Activated T-helper 2 cell treated with anti-CD3 and anti-CD28 coated beads, Interferon-gamma antibody, Interleukin-2, Interleukin-4, amounts not matched to agents 10 μg/mL and 5 μg/mL and 100 μg/mL, durations not matched to agents 14 hours and 24 hours and 36 hours (primary cell): ENCODE measurements at regions not wholly inside any gene's neighbourhood (a gene's known extent, or its start where the extent isn't known, plus 50 kb on each side); places are given as distances from the start of the nearest gene placed in this dataset.
A peak's percentile ranks its signal among the peaks of the same experiment; 100 is the strongest.
"Not testable (repeated sequence)": the region's sequence is repeated elsewhere in the genome, so short reads cannot be mapped to it uniquely, and the experiment has no call there.

Source experiments
- DNase-seq: peaks from one replicate; pipeline ENCODE4 v3.0.0; 2021; ENCODE audit warnings: low spot score
- H3K27ac Mint-ChIP-seq: one replicate; pipeline ENCODE4 v1.8.0; 2021; ENCODE audit warnings: mixed read lengths
- H3K27me3 Mint-ChIP-seq: one replicate; pipeline ENCODE4 v1.8.0; 2021; ENCODE audit warnings: low read depth, mixed read lengths
- H3K36me3 Mint-ChIP-seq: one replicate; pipeline ENCODE4 v1.8.0; 2021; ENCODE audit warnings: low read depth, mixed read lengths
- H3K4me1 Mint-ChIP-seq: one replicate; pipeline ENCODE4 v1.8.0; 2021; ENCODE audit warnings: low read depth, mixed read lengths
- H3K4me3 Mint-ChIP-seq: one replicate; pipeline ENCODE4 v1.8.0; 2021; ENCODE audit warnings: low read depth, mild to moderate bottlenecking, moderate library complexity, mixed read lengths
- H3K9me3 Mint-ChIP-seq: one replicate; pipeline ENCODE4 v1.8.0; 2021; ENCODE audit warnings: mixed read lengths
- intact Hi-C: fragments of 100-400 bp; cut with micrococcal nuclease; formaldehyde crosslinking; loops from one replicate; pipeline ENCODE4 v1.15.1; 2023

- intact Hi-C loops, result loop anchor here (5.0 kb wide), 1 partner anchor 36 kb away; no protein-coding TSS in a partner anchor
- H3K36me3 Mint-ChIP-seq, result peaks cover 8% of the 10 kb centered on the region
- H3K4me1 Mint-ChIP-seq, result peaks cover 35% of the 10 kb centered on the region
- peaks cover 25% of the 10 kb centered on the region for H3K27me3 Mint-ChIP-seq
- peak overlapping the region; percentile 88 for H3K27ac Mint-ChIP-seq
- H3K4me3 Mint-ChIP-seq, result no peak overlapping the region
- H3K9me3 Mint-ChIP-seq, result peaks cover 22% of the 10 kb centered on the region
- DNase-seq, result no peak
Observed at GRCh38 chr5:54792611-54793404, 192.6 kb downstream of the ESM1 start.

- Mint-ChIP-seq H3K27me3 (peaks cover 13% of the 10 kb centered on the region), H3K9me3 (peaks cover 26% of the 10 kb centered on the region)
- H3K4me3 Mint-ChIP-seq, intact Hi-C loops, H3K36me3 Mint-ChIP-seq, H3K4me1 Mint-ChIP-seq, H3K27ac Mint-ChIP-seq, DNase-seq: not testable (repeated sequence)
Observed at GRCh38 chr5:54787910-54788309, 197.5 kb downstream of the ESM1 start.

- no peak for DNase-seq
- Mint-ChIP-seq H3K36me3 (peaks cover 2% of the 10 kb centered on the region), H3K9me3 (peaks cover 34% of the 10 kb centered on the region), H3K4me3 (no peak overlapping the region), H3K27ac (no peak overlapping the region), H3K27me3 (peaks cover 26% of the 10 kb centered on the region), H3K4me1 (no peaks in the 10 kb centered on the region)
- intact Hi-C loops, result no loop called here
Observed at GRCh38 chr5:54785729-54786591, 199.4 kb downstream of the ESM1 start.

GRCh38 chr5:54778783-54779182, 206.6 kb downstream of the ESM1 start:
- Mint-ChIP-seq H3K27ac (no peak overlapping the region), H3K27me3 (peaks cover 59% of the 10 kb centered on the region), H3K36me3 (peaks cover 2% of the 10 kb centered on the region), H3K4me3 (no peak overlapping the region), H3K4me1 (no peaks in the 10 kb centered on the region), H3K9me3 (peaks cover 22% of the 10 kb centered on the region)
- no peak for DNase-seq
- intact Hi-C loops, result no loop called here

- no peaks in the 10 kb centered on the region for H3K36me3 Mint-ChIP-seq
Observed at GRCh38 chr5:54775645-54776044, 209.7 kb downstream of the ESM1 start.

GRCh38 chr5:54774281-54775170, 210.9 kb downstream of the ESM1 start:
- H3K9me3 Mint-ChIP-seq, result no peaks in the 10 kb centered on the region
- no peak overlapping the region for H3K4me3 Mint-ChIP-seq
- peaks cover 4% of the 10 kb centered on the region for H3K4me1 Mint-ChIP-seq
- no peak for DNase-seq
- no peak overlapping the region for H3K27ac Mint-ChIP-seq
- intact Hi-C loops, result no loop called here
- peaks cover 57% of the 10 kb centered on the region for H3K27me3 Mint-ChIP-seq
- no peaks in the 10 kb centered on the region for H3K36me3 Mint-ChIP-seq

More at GRCh38 chr5:54775645-54776044, 209.7 kb downstream of the ESM1 start:
- Mint-ChIP-seq H3K4me1 (no peaks in the 10 kb centered on the region), H3K9me3 (no peaks in the 10 kb centered on the region), H3K27me3 (peaks cover 57% of the 10 kb centered on the region), H3K27ac (no peak overlapping the region), H3K4me3 (no peak overlapping the region)
- no peak for DNase-seq
- intact Hi-C loops, result no loop called here

GRCh38 chr5:54772684-54773083, 212.7 kb downstream of the ESM1 start:
- intact Hi-C loops, result no loop called here
- no peak overlapping the region for H3K27ac Mint-ChIP-seq
- peaks cover 6% of the 10 kb centered on the region for H3K4me1 Mint-ChIP-seq
- no peak overlapping the region for H3K4me3 Mint-ChIP-seq
- H3K9me3 Mint-ChIP-seq, result no peaks in the 10 kb centered on the region
- no peak for DNase-seq
- H3K36me3 Mint-ChIP-seq, result no peaks in the 10 kb centered on the region
- H3K27me3 Mint-ChIP-seq, result peaks cover 60% of the 10 kb centered on the region

- Mint-ChIP-seq H3K9me3 (no peaks in the 10 kb centered on the region), H3K4me1 (peaks cover 6% of the 10 kb centered on the region), H3K27ac (no peak overlapping the region), H3K36me3 (no peaks in the 10 kb centered on the region), H3K4me3 (no peak overlapping the region), H3K27me3 (peaks cover 56% of the 10 kb centered on the region)
- no peak for DNase-seq
- intact Hi-C loops, result no loop called here
Observed at GRCh38 chr5:54772231-54772630, 213.2 kb downstream of the ESM1 start.

GRCh38 chr5:54769746-54770145, 215.6 kb downstream of the ESM1 start:
- intact Hi-C loops, result no loop called here
- Mint-ChIP-seq H3K4me3 (no peak overlapping the region), H3K9me3 (no peaks in the 10 kb centered on the region), H3K27me3 (peaks cover 40% of the 10 kb centered on the region), H3K4me1 (peaks cover 6% of the 10 kb centered on the region), H3K36me3 (no peaks in the 10 kb centered on the region), H3K27ac (no peak overlapping the region)
- no peak for DNase-seq

GRCh38 chr5:54769072-54769471, 216.3 kb downstream of the ESM1 start:
- peaks cover 37% of the 10 kb centered on the region for H3K27me3 Mint-ChIP-seq
- H3K9me3 Mint-ChIP-seq, result no peaks in the 10 kb centered on the region
- intact Hi-C loops, result no loop called here
- no peak overlapping the region for H3K27ac Mint-ChIP-seq
- H3K4me1 Mint-ChIP-seq, result peaks cover 6% of the 10 kb centered on the region
- no peaks in the 10 kb centered on the region for H3K36me3 Mint-ChIP-seq
- no peak overlapping the region for H3K4me3 Mint-ChIP-seq
- DNase-seq, result no peak

GRCh38 chr5:54766748-54767147, 218.6 kb downstream of the ESM1 start:
- Mint-ChIP-seq H3K9me3 (no peaks in the 10 kb centered on the region), H3K4me3 (no peak overlapping the region), H3K27me3 (peaks cover 28% of the 10 kb centered on the region), H3K27ac (no peak overlapping the region), H3K4me1 (peaks cover 6% of the 10 kb centered on the region), H3K36me3 (no peaks in the 10 kb centered on the region)
- intact Hi-C loops, result no loop called here
- no peak for DNase-seq

GRCh38 chr5:54765165-54766028, 220.0 kb downstream of the ESM1 start:
- H3K4me1 Mint-ChIP-seq, result peaks cover 12% of the 10 kb centered on the region
- no peak overlapping the region for H3K27ac Mint-ChIP-seq
- H3K27me3 Mint-ChIP-seq, result peaks cover 22% of the 10 kb centered on the region
- DNase-seq, result no peak
- no peak overlapping the region for H3K4me3 Mint-ChIP-seq
- H3K36me3 Mint-ChIP-seq, result no peaks in the 10 kb centered on the region
- intact Hi-C loops, result no loop called here
- no peaks in the 10 kb centered on the region for H3K9me3 Mint-ChIP-seq
